LNCaP clone FGC (cell line): ENCODE measurements at regions not wholly inside any gene's neighbourhood (a gene's known extent, or its start where the extent isn't known, plus 50 kb on each side); places are given as distances from the start of the nearest gene placed in this dataset.
"Not testable (repeated sequence)": the region's sequence is repeated elsewhere in the genome, so short reads cannot be mapped to it uniquely, and the experiment has no call there.

Source experiments
- DNase-seq: peaks from one replicate; pipeline ENCODE4 v3.0.0-alpha.2; 2011; ENCODE audit warnings: low read depth
- H3K4me3 ChIP-seq: 2 replicates; pipeline ENCODE4 v1.5.1; 2011; ENCODE audit warnings: mild to moderate bottlenecking, low read depth, low read length, control low read depth
- TF ChIP-seq, protein P1 (sequence below): IDR thresholded peaks from 2 replicates; pipeline ENCODE4 v1.5.1; 2012; ENCODE audit warnings: mild to moderate bottlenecking; ENCODE audit not compliant: control insufficient read depth, insufficient read depth; ENCODE audit errors: extremely low read depth

GRCh38 chr5:99176186-99176585 is 247.4 kb upstream of the CHD1 start:
- no peak for DNase-seq
- no peak overlapping the region for H3K4me3 ChIP-seq
- TF ChIP-seq, protein P1, sequence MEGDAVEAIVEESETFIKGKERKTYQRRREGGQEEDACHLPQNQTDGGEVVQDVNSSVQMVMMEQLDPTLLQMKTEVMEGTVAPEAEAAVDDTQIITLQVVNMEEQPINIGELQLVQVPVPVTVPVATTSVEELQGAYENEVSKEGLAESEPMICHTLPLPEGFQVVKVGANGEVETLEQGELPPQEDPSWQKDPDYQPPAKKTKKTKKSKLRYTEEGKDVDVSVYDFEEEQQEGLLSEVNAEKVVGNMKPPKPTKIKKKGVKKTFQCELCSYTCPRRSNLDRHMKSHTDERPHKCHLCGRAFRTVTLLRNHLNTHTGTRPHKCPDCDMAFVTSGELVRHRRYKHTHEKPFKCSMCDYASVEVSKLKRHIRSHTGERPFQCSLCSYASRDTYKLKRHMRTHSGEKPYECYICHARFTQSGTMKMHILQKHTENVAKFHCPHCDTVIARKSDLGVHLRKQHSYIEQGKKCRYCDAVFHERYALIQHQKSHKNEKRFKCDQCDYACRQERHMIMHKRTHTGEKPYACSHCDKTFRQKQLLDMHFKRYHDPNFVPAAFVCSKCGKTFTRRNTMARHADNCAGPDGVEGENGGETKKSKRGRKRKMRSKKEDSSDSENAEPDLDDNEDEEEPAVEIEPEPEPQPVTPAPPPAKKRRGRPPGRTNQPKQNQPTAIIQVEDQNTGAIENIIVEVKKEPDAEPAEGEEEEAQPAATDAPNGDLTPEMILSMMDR, result no peak

GRCh38 chr5:99169309-99169708 is 240.5 kb upstream of the CHD1 start:
- no peak overlapping the region for H3K4me3 ChIP-seq

GRCh38 chr5:99161538-99161937 is 232.7 kb upstream of the CHD1 start:
- H3K4me3 ChIP-seq, DNase-seq: not testable (repeated sequence)

More at GRCh38 chr5:99169309-99169708, 240.5 kb upstream of the CHD1 start:
- no peak for DNase-seq
- TF ChIP-seq, protein P1, result peak; percentile 52

DNA sequence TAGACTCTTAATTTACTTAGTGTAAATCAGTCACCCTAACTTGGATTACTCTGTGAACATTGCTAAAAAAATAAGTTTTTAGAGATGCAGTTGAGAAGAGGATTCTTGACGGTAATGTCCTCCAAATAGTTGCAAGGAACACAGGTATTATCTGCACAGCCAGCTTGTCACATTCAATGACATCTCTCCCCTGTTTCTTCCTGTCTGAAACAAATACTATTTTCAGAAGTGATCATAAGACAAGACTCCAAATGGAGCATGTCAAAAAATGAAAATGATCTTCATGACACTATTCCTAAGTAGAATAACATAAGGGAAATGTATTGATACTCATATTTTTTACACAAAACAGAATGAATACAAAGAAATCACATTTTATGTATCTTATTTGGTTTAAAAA is 227.9 kb upstream of the CHD1 start:
- TF ChIP-seq, protein P1, result no peak
- no peak overlapping the region for H3K4me3 ChIP-seq
- no peak for DNase-seq

DNA sequence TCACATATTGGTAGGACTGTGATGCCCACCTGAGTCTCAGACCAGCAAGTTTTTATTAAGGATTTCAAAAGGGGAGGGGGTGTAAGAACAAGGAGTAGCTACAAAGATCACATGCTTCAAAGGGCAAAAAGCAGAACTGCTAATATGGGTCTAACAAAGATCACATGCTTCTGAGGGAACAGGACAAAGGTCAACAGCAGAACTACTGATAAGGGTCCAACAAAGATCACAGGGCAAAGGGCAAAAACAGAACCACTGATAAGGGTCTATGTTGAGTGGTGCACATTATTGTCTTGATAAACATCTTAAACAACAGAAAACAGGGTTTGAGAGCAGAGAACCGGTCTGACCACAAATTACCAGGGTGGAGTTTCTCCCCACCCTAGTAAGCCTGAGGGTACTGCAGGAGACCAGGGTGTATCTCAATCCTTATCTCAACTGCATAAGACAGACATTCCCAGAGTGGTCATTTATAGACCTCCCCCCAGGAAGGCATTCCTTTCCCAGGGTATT is 214.5 kb upstream of the CHD1 start:
- not testable (repeated sequence) for DNase-seq, H3K4me3 ChIP-seq

GRCh38 chr5:99141534-99142128 is 212.8 kb upstream of the CHD1 start:
- no peak for DNase-seq
- TF ChIP-seq, protein P1, result no peak
- H3K4me3 ChIP-seq, result no peak overlapping the region

- TF ChIP-seq, protein P1, result no peak
- H3K4me3 ChIP-seq, result no peak overlapping the region
- no peak for DNase-seq
Measured at GRCh38 chr5:99138911-99139310, 210.1 kb upstream of the CHD1 start.

DNA sequence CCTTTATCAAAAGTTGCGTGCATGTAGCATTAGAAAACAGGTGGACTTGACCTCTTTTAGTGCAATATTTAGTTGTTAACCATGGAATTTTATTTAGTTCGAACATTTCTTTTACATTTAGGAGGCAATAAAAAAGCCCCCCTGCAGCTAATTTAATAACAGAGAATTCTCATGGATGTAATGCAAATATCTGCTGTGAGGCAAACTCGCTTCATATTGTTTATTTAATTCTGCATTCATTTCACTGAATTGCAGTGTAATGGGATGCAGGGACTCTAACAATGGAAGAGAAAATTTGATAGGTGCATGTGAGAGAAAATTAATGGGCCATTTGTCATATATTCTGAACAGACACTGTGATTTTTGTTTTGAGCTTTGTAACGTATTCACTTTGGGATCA is 205.1 kb upstream of the CHD1 start:
- DNase-seq, result no peak
- TF ChIP-seq, protein P1, result no peak
- H3K4me3 ChIP-seq, result no peak overlapping the region
